ENCODE measurements at regions not wholly inside any gene's neighbourhood (a gene's known extent, or its start where the extent isn't known, plus 50 kb on each side); places are given as distances from the start of the nearest gene placed in this dataset.
A peak's percentile ranks its signal among the peaks of the same experiment; 100 is the strongest.

DNA sequence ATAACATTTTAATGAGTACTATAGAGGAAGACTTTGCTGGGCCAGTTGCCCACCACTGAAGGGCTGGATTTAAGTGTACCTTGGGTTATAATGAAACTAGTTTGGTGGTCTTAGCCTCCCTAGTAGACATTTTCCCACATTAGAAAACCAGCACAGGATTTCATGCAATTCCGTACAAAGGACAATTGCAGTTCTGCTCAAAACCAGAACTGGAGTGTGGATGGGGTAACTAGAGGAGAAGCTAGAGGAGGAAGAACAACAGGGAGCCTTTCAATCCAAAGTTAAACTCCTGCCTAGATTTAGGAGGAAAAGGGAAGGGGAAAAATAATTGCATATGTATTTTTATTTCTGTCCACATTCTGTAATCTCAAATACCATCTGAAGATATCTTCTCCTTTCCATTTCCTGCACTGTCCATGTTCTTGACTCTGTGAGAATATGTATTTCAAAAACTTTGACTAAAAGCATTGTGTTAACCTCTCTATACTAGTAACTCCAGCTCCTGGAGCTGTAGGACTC, 97.5 kb upstream of the SSBP2 start:
- TF ChIP-seq RAD21 (IDR thresholded peaks at IDR 0.05) (peak; percentile 28 to 33), CTCF (IDR thresholded peaks at IDR 0.05; ENCODE audit: low read depth, low read length, missing input control) (no peak), SP1 (IDR thresholded peaks at IDR 0.05) (no peak), JUND (IDR thresholded peaks at IDR 0.05) (no peak), EGR1 (IDR thresholded peaks at IDR 0.05; ENCODE audit: low read depth in 2 of 2) (no peak), MAX (IDR thresholded peaks at IDR 0.05) (no peak), YY1 (IDR thresholded peaks at IDR 0.05) (no peak), REST (IDR thresholded peaks at IDR 0.05) (no peak), TAF1 (conservative IDR thresholded peaks at IDR 0.05) (no peak), FOXA1 (IDR thresholded peaks at IDR 0.05) (no peak), GABPA (IDR thresholded peaks at IDR 0.05 in 1 of 2, conservative IDR thresholded peaks at IDR 0.05 in 1 of 2) (no peak), RXRA (IDR thresholded peaks at IDR 0.05) (no peak), FOXA2 (IDR thresholded peaks at IDR 0.05) (no peak)
- TF ChIP-seq, protein P1, sequence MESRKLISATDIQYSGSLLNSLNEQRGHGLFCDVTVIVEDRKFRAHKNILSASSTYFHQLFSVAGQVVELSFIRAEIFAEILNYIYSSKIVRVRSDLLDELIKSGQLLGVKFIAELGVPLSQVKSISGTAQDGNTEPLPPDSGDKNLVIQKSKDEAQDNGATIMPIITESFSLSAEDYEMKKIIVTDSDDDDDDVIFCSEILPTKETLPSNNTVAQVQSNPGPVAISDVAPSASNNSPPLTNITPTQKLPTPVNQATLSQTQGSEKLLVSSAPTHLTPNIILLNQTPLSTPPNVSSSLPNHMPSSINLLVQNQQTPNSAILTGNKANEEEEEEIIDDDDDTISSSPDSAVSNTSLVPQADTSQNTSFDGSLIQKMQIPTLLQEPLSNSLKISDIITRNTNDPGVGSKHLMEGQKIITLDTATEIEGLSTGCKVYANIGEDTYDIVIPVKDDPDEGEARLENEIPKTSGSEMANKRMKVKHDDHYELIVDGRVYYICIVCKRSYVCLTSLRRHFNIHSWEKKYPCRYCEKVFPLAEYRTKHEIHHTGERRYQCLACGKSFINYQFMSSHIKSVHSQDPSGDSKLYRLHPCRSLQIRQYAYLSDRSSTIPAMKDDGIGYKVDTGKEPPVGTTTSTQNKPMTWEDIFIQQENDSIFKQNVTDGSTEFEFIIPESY (IDR thresholded peaks at IDR 0.05) = no peak
